GM10266 (cell line): ENCODE measurements at regions not wholly inside any gene's neighbourhood (a gene's known extent, or its start where the extent isn't known, plus 50 kb on each side); places are given as distances from the start of the nearest gene placed in this dataset.

ENCODE experiments used
- DNase-seq: peaks from one replicate; pipeline ENCODE4 v3.0.0; 2012; ENCODE audit errors: extremely low spot score
- CTCF ChIP-seq: IDR thresholded peaks from 2 replicates; pipeline ENCODE4 v1.5.1; 2012; ENCODE audit warnings: mild to moderate bottlenecking, low read depth; ENCODE audit not compliant: control insufficient read depth, insufficient read depth; ENCODE audit errors: missing control alignments

DNA sequence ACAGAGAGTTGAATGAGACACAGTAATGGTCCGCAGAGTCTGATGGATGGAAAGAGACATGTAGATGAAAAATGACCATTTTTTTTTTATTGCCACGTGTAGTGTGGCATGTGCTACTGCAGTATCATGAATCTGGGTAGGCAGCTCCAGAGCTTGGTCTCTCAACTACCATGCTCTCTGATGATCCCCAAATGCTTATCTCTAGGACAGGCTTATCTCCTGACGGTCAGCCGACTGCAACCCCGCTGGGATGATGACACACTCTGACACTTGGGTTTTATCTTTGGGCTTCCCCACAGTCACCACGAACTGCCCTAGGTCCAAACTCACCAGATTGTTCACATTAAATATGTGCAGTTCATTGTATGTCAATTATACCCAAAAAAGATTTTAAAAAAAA is 239.7 kb downstream of the QDPR start:
- no peak for TF ChIP-seq CTCF
- no peak for DNase-seq

DNA sequence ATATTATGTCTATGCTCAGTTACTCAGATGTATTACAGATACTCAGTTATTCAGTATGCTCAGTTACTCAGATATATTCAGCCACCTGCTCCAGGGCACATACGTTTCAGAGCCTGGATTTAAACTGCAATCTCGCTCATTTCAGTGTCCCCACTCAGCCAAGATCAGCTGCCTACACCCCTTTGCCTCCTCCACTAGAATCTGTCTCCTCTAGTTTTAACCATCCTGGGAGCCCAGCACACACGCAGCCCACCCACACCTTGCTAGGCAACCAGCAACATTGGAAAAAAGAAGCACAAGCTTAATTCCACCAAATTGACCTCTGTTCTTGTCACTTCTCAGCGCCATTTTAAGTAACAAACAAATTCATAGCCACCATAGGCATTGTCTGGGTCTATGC is 246.2 kb downstream of the QDPR start:
- TF ChIP-seq CTCF: no peak
- no peak for DNase-seq

- no peak for TF ChIP-seq CTCF
- no peak for DNase-seq
Observed at GRCh38 chr4:17265139-17265538, 246.8 kb downstream of the QDPR start.

GRCh38 chr4:17260166-17260907 is 251.6 kb downstream of the QDPR start:
- DNase-seq: no peak
- TF ChIP-seq CTCF: no peak

GRCh38 chr4:17258106-17258505 is 253.8 kb downstream of the QDPR start:
- TF ChIP-seq CTCF: no peak

GRCh38 chr4:17252131-17252530 is 259.8 kb downstream of the QDPR start:
- DNase-seq: no peak
- no peak for TF ChIP-seq CTCF

More at GRCh38 chr4:17258106-17258505, 253.8 kb downstream of the QDPR start:
- no peak for DNase-seq

DNA sequence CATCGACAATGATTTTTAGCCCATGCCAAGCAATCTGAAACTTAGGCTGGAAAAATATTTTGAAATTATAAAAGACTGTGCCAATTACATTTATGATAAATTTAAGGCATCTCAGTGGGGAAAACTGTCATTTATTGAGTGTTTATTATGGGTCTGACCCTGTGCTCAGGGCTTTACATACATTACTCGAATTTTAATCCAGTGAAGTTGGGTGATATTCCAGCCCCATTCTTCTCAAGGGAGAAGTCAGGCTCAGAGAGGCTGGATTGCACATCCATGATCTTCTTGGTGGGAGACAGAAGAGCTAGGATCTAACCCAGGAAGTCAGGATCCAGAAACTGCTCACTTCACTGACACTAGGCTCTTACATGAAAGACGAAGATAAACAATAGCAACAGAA is 260.8 kb downstream of the QDPR start:
- DNase-seq: no peak
- TF ChIP-seq CTCF: no peak
